Esophagus squamous epithelium (tissue), 4 donors: ENCODE measurements at regions not wholly inside any gene's neighbourhood (a gene's known extent, or its start where the extent isn't known, plus 50 kb on each side); places are given as distances from the start of the nearest gene placed in this dataset.

Experiments
- POLR2A ChIP-seq, 4 donors: fragments of 450-650 bp; IDR thresholded peaks; one replicate each; pipeline ENCODE4 v1.6.1; 2017; ENCODE audit warnings: antibody characterized with exemption in 4 of 4, mild to moderate bottlenecking in 4 of 4, moderate library complexity in 3 of 4
- TF ChIP-seq, protein P1 (sequence below), 6 experiments: fragments of 450-650 bp in 4 of 6; fragments of 200-600 bp in 2 of 6; sonication (generic) in 2 of 6; IDR thresholded peaks; one replicate each; pipeline ENCODE4 v1.5.1; 2016 to 2019; ENCODE audit warnings: antibody characterized with exemption in 6 of 6, mild to moderate bottlenecking in 4 of 6, moderate library complexity in 4 of 6

DNA sequence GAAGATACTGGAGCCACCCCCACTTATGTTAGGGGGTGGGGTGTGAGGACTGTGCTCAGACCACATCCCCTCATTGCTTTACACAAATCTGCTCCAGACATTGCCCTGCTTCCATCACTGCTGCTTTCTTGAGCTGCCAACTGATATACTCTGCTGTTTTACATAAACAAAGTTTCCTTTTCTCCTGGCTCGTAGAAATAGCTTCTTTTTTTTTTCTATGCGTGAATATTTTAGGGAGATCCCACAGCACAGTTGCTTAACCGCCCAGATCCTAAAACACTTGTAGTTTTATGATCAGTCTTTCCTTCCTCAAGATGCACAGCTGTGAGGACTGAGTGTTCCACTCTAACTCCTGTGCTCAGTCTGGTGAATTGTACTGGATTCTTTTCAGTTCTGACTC is 768.4 kb downstream of the PCDH18 start:
- no peak for TF ChIP-seq POLR2A (IDR thresholded peaks at IDR 0.05)
- TF ChIP-seq, protein P1, sequence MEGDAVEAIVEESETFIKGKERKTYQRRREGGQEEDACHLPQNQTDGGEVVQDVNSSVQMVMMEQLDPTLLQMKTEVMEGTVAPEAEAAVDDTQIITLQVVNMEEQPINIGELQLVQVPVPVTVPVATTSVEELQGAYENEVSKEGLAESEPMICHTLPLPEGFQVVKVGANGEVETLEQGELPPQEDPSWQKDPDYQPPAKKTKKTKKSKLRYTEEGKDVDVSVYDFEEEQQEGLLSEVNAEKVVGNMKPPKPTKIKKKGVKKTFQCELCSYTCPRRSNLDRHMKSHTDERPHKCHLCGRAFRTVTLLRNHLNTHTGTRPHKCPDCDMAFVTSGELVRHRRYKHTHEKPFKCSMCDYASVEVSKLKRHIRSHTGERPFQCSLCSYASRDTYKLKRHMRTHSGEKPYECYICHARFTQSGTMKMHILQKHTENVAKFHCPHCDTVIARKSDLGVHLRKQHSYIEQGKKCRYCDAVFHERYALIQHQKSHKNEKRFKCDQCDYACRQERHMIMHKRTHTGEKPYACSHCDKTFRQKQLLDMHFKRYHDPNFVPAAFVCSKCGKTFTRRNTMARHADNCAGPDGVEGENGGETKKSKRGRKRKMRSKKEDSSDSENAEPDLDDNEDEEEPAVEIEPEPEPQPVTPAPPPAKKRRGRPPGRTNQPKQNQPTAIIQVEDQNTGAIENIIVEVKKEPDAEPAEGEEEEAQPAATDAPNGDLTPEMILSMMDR (IDR thresholded peaks at IDR 0.05): no peak
